PC-9 (cell line): ENCODE measurements at regions not wholly inside any gene's neighbourhood (a gene's known extent, or its start where the extent isn't known, plus 50 kb on each side); places are given as distances from the start of the nearest gene placed in this dataset.

Experiments
- EZH2 ChIP-seq: fragments of 200-600 bp; sonication (generic); IDR thresholded peaks from 2 replicates; pipeline ENCODE4 v1.8.0; 2017; ENCODE audit warnings: antibody characterized with exemption, low read depth
- TF ChIP-seq, protein P1 (sequence below): fragments of 200-600 bp; sonication (generic); conservative IDR thresholded peaks from 2 replicates; pipeline ENCODE4 v1.6.1; 2017; ENCODE audit warnings: mixed run types, antibody characterized with exemption, mild to moderate bottlenecking, moderate library complexity

DNA sequence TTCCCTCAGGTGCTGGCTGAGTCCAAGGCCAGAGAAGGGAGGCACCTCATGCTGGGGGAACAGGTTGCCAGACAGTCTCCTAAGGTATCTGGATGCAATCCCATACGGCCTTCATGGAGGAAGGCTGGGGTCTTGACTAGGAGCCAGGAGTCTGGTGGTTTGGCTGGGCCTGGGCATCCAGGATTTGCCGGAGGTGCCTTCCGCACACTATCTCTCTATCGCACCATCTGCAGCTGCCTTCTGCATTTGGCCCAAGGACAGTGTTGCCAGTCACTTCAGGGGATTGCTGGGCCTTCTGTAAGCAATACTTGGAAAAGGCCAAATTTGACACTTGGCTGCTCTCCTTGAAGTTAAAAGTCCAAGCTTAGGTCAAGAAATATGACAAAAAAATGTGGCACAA, 327.2 kb downstream of the EN1 start:
- TF ChIP-seq EZH2 = no peak
- TF ChIP-seq, protein P1, sequence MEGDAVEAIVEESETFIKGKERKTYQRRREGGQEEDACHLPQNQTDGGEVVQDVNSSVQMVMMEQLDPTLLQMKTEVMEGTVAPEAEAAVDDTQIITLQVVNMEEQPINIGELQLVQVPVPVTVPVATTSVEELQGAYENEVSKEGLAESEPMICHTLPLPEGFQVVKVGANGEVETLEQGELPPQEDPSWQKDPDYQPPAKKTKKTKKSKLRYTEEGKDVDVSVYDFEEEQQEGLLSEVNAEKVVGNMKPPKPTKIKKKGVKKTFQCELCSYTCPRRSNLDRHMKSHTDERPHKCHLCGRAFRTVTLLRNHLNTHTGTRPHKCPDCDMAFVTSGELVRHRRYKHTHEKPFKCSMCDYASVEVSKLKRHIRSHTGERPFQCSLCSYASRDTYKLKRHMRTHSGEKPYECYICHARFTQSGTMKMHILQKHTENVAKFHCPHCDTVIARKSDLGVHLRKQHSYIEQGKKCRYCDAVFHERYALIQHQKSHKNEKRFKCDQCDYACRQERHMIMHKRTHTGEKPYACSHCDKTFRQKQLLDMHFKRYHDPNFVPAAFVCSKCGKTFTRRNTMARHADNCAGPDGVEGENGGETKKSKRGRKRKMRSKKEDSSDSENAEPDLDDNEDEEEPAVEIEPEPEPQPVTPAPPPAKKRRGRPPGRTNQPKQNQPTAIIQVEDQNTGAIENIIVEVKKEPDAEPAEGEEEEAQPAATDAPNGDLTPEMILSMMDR = no peak
